Activated naive CD4-positive, alpha-beta T cell treated with anti-CD3 and anti-CD28 coated beads for 36 hours (primary cell): ENCODE measurements at regions not wholly inside any gene's neighbourhood (a gene's known extent, or its start where the extent isn't known, plus 50 kb on each side); places are given as distances from the start of the nearest gene placed in this dataset.
"Not testable (repeated sequence)": the region's sequence is repeated elsewhere in the genome, so short reads cannot be mapped to it uniquely, and the experiment has no call there.

Experiments used
- CTCF ChIA-PET: fragments of 350-600 bp; sonication (Branson Sonifier 250); formaldehyde crosslinking; loops from one replicate; lab custom pipeline; 2021; ENCODE audit warnings: antibody characterized with exemption; lab: Charles Lee
- DNase-seq: peaks from one replicate; pipeline ENCODE4 v3.0.0-alpha.2; 2020
- H3K27ac Mint-ChIP-seq: one replicate; pipeline ENCODE4 v1.8.0; 2021; ENCODE audit warnings: mild to moderate bottlenecking, mixed read lengths
- H3K27me3 Mint-ChIP-seq: one replicate; pipeline ENCODE4 v1.8.0; 2021; ENCODE audit warnings: low read depth, mixed read lengths
- H3K36me3 Mint-ChIP-seq: one replicate; pipeline ENCODE4 v1.8.0; 2021; ENCODE audit warnings: low read depth, mixed read lengths
- H3K4me1 Mint-ChIP-seq: one replicate; pipeline ENCODE4 v1.8.0; 2021; ENCODE audit warnings: low read depth, mixed read lengths
- H3K4me3 Mint-ChIP-seq: one replicate; pipeline ENCODE4 v1.8.0; 2021; ENCODE audit warnings: mild to moderate bottlenecking, moderate library complexity, mixed read lengths
- H3K9me3 Mint-ChIP-seq: one replicate; pipeline ENCODE4 v1.8.0; 2021; ENCODE audit warnings: mixed read lengths
- intact Hi-C: fragments of 100-400 bp; cut with micrococcal nuclease; formaldehyde crosslinking; loops from one replicate; pipeline ENCODE4 v1.15.1; 2023

DNA sequence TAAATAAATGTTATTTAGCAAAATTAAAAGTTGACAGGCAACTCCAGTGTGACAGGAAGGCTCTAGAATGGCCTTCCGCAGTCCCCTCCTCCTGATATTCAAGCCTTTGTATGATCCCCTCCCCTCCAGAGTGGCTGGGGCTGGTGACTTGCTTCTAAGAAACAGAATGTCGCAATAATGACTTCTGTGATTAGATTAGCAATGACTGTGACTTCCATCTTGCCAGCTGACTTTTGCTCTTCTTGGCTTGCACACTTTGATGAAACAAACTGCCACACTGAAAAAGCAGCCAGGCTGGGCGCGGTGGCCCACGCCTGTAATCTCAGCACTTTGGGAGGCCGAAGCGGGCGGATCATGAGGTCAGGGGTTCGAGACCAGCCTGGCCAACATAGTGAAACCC is 106.5 kb upstream of the LARP1 start:
- Mint-ChIP-seq H3K27ac (no peak overlapping the region), H3K9me3 (peaks cover 3% of the 10 kb centered on the region), H3K4me1 (peaks cover 12% of the 10 kb centered on the region), H3K27me3 (peaks cover 16% of the 10 kb centered on the region), H3K4me3 (no peak overlapping the region), H3K36me3 (no peaks in the 10 kb centered on the region)
- CTCF ChIA-PET, result interaction anchor here (0.7 to 2.7 kb wide), 5 partner anchors 65 to 156 kb away, joined by 3 to 7 read pairs (median 5); no protein-coding TSS in a partner anchor
- no peak for DNase-seq
- intact Hi-C loops, result no loop called here

DNA sequence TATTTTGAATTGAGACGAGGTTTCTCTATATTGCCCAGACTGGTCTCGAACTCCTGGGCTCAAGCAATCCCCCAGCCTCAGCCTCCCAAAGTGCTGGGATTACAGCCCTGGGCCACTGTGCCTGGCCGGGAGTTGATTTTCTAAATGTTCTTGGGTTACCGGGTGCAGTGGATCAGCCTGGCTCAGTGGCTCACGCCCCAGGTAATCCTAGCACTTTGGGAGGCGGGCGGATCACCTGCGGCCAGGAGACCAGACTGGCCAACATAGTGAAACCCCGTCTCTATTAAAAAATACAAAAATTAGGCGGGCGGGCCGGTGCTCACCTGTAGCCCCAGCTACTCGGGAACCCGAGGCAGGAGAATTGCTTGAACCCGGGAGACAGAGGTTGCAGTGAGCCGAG is 106.9 kb upstream of the LARP1 start:
- H3K4me3 Mint-ChIP-seq, result no peak overlapping the region
- H3K27ac Mint-ChIP-seq, result no peak overlapping the region
- peaks cover 16% of the 10 kb centered on the region for H3K27me3 Mint-ChIP-seq
- H3K4me1 Mint-ChIP-seq, result peaks cover 12% of the 10 kb centered on the region
- intact Hi-C loops, result no loop called here
- peaks cover 7% of the 10 kb centered on the region for H3K9me3 Mint-ChIP-seq
- CTCF ChIA-PET, result interaction anchor here (0.9 to 1.2 kb wide), 3 partner anchors 51 to 174 kb away, joined by 3 to 7 read pairs (median 3); no protein-coding TSS in a partner anchor
- H3K36me3 Mint-ChIP-seq, result no peaks in the 10 kb centered on the region
- DNase-seq, result no peak

DNA sequence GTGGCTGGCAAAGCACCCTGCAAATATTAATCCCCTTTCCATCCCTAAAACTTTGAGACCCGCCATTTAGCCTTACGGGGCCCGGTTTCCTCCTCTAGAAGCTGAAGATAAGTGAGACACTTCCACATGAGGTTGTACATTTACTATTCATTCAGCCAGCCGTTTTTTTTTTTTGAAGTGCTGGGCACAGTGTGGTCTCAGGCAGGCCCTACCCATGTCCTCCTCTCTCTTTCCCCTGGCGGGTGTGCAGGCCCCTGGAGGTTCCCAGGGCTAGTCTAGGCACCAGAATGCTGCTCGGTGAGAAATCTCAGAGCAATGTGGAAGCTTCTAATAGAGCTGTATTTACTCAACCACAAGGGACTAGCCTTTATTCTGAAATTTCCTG is 107.4 kb upstream of the LARP1 start:
- peaks cover 12% of the 10 kb centered on the region for H3K4me1 Mint-ChIP-seq
- no peak for DNase-seq
- H3K27me3 Mint-ChIP-seq, result peaks cover 16% of the 10 kb centered on the region
- H3K4me3 Mint-ChIP-seq, result peak overlapping the region; percentile 55
- CTCF ChIA-PET, result interaction anchor here (0.8 to 0.9 kb wide), 3 partner anchors 20 to 174 kb away, joined by 3 to 4 read pairs (median 3); no protein-coding TSS in a partner anchor
- H3K36me3 Mint-ChIP-seq, result no peaks in the 10 kb centered on the region
- intact Hi-C loops, result no loop called here
- peaks cover 9% of the 10 kb centered on the region for H3K9me3 Mint-ChIP-seq
- H3K27ac Mint-ChIP-seq, result no peak overlapping the region

DNA sequence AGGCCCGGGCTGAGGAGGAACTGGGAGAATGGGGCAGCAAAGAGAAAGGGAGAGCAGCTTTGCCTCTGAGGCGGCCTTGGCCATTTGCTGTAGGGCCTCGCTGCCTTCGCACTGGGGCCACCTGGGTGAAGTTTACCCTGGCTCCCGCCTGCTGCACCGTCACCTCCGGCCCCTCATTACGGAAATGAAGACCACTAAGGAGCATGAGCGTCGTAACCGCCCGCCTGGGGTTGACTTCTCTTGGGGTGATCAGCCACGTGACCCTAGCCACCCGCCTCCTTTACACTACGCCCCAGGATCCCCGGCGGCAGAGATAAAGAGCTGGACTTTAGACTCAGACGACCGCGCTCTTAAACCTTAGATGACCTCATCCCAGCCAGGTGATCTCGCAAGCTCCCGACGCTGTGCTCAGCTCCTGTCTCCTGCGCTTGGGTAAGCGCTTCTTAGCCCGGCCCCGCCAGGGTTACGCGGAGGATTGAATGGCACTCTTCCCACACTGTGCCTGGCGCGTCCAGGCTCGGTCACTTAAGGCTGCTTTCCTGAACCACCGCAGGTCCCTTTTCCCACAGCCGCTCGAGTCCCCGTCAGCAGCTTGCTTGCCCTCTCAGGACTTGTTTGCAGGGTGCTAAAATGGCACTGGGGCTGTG is 107.9 kb upstream of the LARP1 start:
- peaks cover 9% of the 10 kb centered on the region for H3K9me3 Mint-ChIP-seq
- H3K4me1 Mint-ChIP-seq, result peaks cover 12% of the 10 kb centered on the region
- H3K4me3 Mint-ChIP-seq, result peak overlapping the region; percentile 55
- no peak overlapping the region for H3K27ac Mint-ChIP-seq
- intact Hi-C loops, result no loop called here
- CTCF ChIA-PET, result interaction anchor here (0.8 to 0.9 kb wide), 2 partner anchors 20 to 173 kb away, joined by 3 to 4 read pairs; no protein-coding TSS in a partner anchor
- H3K36me3 Mint-ChIP-seq, result no peaks in the 10 kb centered on the region
- H3K27me3 Mint-ChIP-seq, result peaks cover 16% of the 10 kb centered on the region
- DNase-seq, result peak; percentile 14

DNA sequence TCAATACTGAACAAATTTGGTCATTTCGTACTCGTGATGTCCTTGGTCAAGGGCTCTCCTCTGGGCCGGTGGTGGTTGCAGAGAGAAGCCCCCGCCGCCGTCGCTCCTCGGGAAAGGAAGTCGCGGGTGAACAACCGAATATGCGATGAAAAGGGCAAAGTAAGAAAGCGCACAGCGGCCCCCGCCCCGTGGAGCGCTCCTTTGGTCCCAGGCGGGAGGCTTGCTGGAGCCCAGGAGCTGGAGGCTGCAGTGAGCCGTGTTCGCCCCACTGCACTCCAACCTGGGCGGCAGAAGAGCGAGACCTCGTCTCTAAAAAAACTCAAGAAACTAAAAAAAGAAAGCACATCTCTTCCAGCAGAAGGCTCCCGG is 108.4 kb upstream of the LARP1 start:
- DNase-seq, result no peak
- CTCF ChIA-PET, result interaction anchor here (0.8 kb wide), 1 partner anchor 19 kb away, joined by 4 read pairs; no protein-coding TSS in a partner anchor
- Mint-ChIP-seq H3K36me3 (no peaks in the 10 kb centered on the region), H3K9me3 (peaks cover 9% of the 10 kb centered on the region), H3K27me3 (peaks cover 16% of the 10 kb centered on the region), H3K4me3 (peak overlapping the region; percentile 55), H3K27ac (no peak overlapping the region), H3K4me1 (peaks cover 12% of the 10 kb centered on the region)
- intact Hi-C loops, result no loop called here

DNA sequence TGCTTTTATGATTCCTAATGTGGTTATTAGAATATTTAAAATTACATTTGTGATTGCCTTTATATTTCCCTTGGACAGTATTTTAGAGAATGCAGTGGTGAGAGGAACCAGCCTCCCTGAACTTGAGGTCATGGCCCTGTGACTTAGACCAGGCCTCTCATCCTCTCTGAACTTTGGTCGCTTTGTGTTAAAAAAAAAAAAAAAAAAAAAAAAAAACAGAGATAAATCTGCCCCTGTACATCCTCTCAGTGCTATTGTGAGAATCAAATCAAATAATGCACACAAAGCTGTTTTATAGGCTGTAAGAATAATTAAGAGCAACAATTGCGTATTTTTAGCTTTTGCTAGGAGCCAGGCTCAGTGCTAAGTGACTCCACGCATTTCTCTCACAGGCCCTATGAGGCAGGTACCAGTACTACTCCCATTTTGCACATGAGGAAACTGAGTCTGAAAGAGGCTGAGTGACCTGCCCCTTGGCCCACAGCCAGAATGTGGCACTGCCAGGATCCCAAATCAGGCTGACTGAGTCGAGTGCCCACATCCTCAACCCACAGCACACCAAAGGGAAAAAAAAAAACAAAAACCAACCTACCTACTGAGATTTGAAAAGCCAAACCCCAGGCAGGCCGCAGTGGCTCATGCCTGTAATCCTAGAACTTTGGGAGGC is 110.3 kb upstream of the LARP1 start:
- peaks cover 9% of the 10 kb centered on the region for H3K9me3 Mint-ChIP-seq
- CTCF ChIA-PET, result no interaction called here
- no peak for DNase-seq
- H3K27ac Mint-ChIP-seq, result no peak overlapping the region
- peaks cover 19% of the 10 kb centered on the region for H3K27me3 Mint-ChIP-seq
- H3K4me3 Mint-ChIP-seq, result no peak overlapping the region
- intact Hi-C loops, result no loop called here
- no peaks in the 10 kb centered on the region for H3K36me3 Mint-ChIP-seq
- H3K4me1 Mint-ChIP-seq, result peaks cover 12% of the 10 kb centered on the region

DNA sequence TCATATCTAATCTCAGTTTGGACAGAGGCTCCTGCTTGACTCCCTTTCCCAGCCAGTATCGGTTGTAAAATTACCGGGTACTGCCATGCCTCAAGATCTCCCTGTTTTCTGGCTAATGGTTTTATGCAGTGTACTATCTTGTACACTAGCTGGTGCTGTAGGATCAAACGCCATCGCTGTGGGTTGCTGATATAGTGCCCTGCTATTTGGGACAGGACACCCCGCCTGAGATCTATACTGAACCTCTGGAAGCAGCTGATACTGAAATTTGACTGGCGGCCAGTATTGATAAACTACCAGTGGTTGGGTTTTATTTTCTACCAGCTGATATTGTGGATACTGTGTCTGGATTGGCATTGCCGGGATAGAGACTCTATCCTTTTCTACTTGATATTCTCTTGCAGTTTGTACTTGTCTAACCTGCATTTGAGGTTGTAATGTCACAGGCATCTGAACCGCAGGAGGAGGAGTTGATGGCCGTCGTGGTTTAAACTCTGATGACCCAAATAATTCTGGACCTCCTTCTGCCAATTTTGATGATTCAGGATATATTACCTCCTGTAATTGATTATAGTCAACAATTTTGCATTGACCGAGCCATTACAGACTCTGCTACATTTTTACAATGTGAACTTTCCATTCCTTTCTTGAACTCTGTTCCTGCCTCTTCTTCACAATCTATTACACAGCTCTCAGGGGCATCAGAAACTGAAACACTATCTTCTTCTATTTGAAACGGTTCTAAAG is 112.5 kb upstream of the LARP1 start:
- no peaks in the 10 kb centered on the region for H3K36me3 Mint-ChIP-seq
- intact Hi-C loops, result no loop called here

DNA sequence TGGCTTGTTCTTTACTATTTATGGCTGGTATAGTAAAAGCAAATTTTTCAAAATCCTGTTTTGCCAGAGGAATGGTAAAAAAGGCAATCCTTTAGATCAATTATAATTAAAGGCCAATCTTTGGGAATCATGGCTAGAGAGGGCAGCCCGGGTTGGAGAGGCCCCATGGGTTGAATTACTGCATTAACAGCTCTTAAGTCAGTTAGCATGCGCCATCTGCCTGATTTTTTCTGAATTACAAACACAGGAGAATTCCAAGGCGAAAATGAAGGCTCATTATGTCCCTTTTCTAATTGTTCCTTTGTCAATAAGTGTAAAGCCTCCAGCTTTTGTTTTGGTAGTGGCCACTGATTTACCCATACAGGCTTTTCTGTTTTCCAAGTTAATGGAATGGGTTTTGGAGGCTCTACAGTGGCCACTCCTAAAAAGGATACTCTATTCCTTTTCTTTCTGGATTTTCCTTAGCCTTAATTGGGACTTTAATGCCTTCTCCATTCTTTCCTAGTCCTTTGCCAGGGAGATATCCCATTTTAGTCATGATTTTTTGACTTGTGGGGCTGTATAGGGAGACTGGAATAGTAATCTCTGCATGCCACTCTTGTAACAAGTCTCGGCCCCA is 114.9 kb upstream of the LARP1 start:
- not testable (repeated sequence) for H3K4me1 Mint-ChIP-seq, H3K27ac Mint-ChIP-seq, H3K9me3 Mint-ChIP-seq, H3K36me3 Mint-ChIP-seq, H3K4me3 Mint-ChIP-seq, H3K27me3 Mint-ChIP-seq
- CTCF ChIA-PET, result interaction anchor here (1.1 to 1.5 kb wide), 2 partner anchors 11 to 174 kb away, joined by 4 to 9 read pairs; no protein-coding TSS in a partner anchor
- DNase-seq, result peak; percentile 23
- intact Hi-C loops, result loop anchor here (1.0 to 2.0 kb wide), 3 partner anchors 173 to 666 kb away; no protein-coding TSS in a partner anchor

More for the DNA sequence above, 112.5 kb upstream of the LARP1 start:
- CTCF ChIA-PET, result interaction anchor here (0.7 to 1.6 kb wide), 3 partner anchors 51 to 362 kb away, joined by 3 read pairs; no protein-coding TSS in a partner anchor
- Mint-ChIP-seq H3K27me3 (peaks cover 16% of the 10 kb centered on the region), H3K27ac (no peak overlapping the region), H3K4me3 (no peak overlapping the region), H3K9me3 (peaks cover 9% of the 10 kb centered on the region), H3K4me1 (peaks cover 9% of the 10 kb centered on the region)
- no peak for DNase-seq

DNA sequence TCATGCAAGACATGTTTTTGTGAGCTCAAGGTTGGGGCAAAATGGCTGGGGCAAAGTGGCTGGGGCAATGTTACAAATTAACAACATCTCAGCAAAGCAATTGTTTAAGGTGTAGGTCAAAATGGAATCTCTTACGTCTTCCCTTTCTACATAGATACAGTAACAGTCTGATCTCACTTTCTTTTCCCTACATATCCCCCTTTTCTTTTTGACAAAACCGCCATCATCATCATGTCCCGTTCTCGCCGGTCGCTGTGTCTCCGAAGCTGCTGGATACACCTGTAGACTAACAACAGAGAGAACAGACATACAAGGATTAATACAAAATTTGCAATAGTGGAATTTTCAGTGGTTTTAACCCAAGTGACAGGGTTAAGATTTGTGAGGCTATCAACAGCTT is 118.4 kb upstream of the LARP1 start:
- H3K36me3 Mint-ChIP-seq, DNase-seq, H3K27ac Mint-ChIP-seq, H3K4me3 Mint-ChIP-seq, intact Hi-C loops, H3K9me3 Mint-ChIP-seq, H3K4me1 Mint-ChIP-seq, H3K27me3 Mint-ChIP-seq: not testable (repeated sequence)
- CTCF ChIA-PET, result interaction anchor here (0.6 to 0.7 kb wide), 2 partner anchors 116 to 149 kb away, joined by 3 read pairs; no protein-coding TSS in a partner anchor

DNA sequence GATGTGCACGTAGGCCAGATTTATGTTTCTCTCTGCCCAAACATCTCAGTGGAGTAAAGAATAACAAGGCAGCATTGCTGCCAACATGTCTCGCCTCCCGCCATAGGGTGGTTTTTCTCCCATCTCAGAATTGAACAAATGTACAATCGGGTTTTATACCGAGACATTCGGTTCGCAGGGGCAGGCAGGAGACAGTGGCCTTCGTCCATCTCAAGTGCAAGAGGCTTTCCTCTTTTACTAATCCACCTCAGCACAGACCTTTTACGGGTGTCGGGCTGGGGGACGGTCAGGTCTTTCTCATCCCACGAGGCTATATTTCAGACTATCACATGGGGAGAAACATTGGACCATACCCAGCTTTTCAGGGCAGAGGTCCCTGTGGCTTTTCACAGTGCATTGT is 118.9 kb upstream of the LARP1 start:
- DNase-seq, intact Hi-C loops, H3K36me3 Mint-ChIP-seq, H3K9me3 Mint-ChIP-seq, H3K4me1 Mint-ChIP-seq, H3K27ac Mint-ChIP-seq, H3K27me3 Mint-ChIP-seq, H3K4me3 Mint-ChIP-seq: not testable (repeated sequence)
- CTCF ChIA-PET, result interaction anchor here (0.6 to 0.8 kb wide), 3 partner anchors 115 to 189 kb away, joined by 3 read pairs; no protein-coding TSS in a partner anchor

DNA sequence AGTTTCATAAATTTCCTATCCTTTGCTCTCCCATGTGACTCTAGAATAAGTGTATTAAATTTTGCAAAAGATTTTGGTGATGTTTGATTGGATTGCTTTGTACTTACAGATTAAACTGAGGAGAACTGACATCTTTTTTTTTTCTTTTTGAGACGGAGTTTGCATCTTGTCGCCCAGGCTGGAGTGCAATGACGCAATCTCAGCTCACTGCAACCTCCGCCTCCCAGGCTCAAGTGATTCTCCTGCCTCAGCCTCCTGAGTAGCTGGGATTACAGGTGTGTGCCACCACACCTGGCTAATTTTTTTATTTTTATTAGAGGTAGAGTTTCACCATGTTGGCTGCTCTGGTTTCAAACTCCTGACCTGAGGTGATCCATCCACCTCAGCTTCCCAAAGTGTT is 121.4 kb upstream of the LARP1 start:
- DNase-seq, H3K36me3 Mint-ChIP-seq, H3K4me3 Mint-ChIP-seq, H3K27ac Mint-ChIP-seq, H3K4me1 Mint-ChIP-seq, H3K9me3 Mint-ChIP-seq, intact Hi-C loops, H3K27me3 Mint-ChIP-seq: not testable (repeated sequence)
- CTCF ChIA-PET, result interaction anchor here (0.6 kb wide), 1 partner anchor 235 kb away, joined by 3 read pairs; no protein-coding TSS in a partner anchor

DNA sequence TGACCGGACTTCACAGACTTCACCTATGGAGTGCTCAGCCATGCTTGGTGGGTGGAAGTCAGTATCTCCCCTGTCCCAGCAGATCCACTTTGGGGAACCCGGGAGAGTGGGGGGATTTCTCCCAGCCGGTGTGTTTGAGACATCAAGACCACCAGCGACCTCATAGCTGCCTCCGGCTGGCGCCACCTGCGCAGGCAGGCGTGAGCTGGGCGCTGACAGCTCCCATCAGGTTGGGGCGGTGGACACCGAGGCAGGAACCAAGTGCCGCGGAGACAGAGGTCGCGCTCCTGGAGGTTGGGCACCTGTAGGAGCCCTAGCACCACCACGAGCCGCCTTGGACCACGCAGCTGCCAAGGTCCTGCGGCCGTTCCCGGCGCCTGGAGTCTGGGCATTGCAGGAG is 124.0 kb upstream of the LARP1 start:
- CTCF ChIA-PET, result interaction anchor here (0.6 kb wide), 2 partner anchors 44 to 160 kb away, joined by 3 read pairs; no protein-coding TSS in a partner anchor
- DNase-seq, result no peak
- Mint-ChIP-seq H3K4me1 (no peaks in the 10 kb centered on the region), H3K27me3 (peaks cover 2% of the 10 kb centered on the region), H3K4me3 (no peak overlapping the region), H3K9me3 (no peaks in the 10 kb centered on the region), H3K36me3 (no peaks in the 10 kb centered on the region), H3K27ac (no peak overlapping the region)
- intact Hi-C loops, result no loop called here
